GM12874 (cell line): ENCODE measurements at regions not wholly inside any gene's neighbourhood (a gene's known extent, or its start where the extent isn't known, plus 50 kb on each side); places are given as distances from the start of the nearest gene placed in this dataset.

ENCODE experiments used
- TF ChIP-seq, protein P1 (sequence below): IDR thresholded peaks from 2 replicates; pipeline ENCODE4 v1.5.1; 2011; ENCODE audit warnings: low read depth, mild to moderate bottlenecking, control low read depth, low read length, moderate library complexity; ENCODE audit not compliant: insufficient read depth

DNA sequence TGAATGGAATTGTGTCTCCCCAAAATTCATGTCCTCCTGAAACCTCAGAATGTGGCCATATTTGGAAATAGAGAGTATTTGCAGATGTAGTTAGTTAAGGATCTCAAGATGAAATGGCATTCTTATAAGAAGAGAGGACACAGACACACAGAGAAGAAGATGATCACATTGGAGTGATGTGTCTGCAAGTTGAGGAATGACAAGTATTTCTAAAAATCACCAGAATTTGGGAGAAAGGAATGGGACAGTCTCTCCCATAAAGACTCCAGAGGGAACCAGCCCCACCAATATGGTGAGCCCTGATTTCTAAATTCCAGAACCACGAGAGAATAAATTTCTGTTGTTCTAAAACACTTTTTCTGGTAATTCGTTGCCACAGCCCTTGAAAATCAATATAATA is 166.3 kb downstream of the C1D start:
- TF ChIP-seq, protein P1, sequence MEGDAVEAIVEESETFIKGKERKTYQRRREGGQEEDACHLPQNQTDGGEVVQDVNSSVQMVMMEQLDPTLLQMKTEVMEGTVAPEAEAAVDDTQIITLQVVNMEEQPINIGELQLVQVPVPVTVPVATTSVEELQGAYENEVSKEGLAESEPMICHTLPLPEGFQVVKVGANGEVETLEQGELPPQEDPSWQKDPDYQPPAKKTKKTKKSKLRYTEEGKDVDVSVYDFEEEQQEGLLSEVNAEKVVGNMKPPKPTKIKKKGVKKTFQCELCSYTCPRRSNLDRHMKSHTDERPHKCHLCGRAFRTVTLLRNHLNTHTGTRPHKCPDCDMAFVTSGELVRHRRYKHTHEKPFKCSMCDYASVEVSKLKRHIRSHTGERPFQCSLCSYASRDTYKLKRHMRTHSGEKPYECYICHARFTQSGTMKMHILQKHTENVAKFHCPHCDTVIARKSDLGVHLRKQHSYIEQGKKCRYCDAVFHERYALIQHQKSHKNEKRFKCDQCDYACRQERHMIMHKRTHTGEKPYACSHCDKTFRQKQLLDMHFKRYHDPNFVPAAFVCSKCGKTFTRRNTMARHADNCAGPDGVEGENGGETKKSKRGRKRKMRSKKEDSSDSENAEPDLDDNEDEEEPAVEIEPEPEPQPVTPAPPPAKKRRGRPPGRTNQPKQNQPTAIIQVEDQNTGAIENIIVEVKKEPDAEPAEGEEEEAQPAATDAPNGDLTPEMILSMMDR: no peak

DNA sequence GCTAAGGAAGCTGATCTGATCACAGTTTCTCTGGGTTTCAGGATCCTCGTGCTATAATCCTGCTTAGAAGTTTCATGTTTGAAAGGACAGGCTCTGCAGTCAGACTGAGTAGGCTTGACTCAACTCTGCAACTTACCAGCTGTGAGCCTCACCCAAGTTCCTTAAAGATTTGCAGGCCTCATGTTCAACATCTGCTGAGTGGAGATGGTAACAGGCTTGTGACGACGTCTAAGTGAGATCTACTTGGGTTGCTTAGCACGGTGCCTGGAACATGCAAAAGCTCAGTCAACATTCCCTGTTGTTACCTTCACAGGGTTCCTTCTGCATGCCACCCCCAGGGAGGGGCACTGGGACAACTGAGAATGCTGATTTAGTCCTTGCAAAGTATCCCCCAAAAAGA is 164.2 kb downstream of the C1D start:
- TF ChIP-seq, protein P1: no peak

DNA sequence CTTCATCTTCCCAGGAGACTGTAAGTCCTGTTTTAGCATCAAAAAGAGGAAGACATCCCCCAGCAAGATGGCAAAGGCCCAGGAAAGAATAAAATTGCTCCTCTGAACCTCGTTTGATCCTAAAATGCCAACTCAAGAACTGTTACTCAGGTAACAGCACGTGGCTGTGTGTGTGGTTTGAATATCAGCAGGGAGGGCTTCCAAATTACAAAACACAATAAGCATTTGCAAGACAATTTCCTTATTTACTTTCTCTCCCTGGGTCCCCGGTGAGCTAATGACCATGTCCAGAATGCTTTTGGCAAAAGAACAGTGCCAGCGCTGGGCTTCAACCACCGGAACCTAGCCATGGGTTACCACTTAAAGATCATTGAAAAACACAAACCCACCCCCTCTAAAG is 163.6 kb downstream of the C1D start:
- TF ChIP-seq, protein P1: no peak

DNA sequence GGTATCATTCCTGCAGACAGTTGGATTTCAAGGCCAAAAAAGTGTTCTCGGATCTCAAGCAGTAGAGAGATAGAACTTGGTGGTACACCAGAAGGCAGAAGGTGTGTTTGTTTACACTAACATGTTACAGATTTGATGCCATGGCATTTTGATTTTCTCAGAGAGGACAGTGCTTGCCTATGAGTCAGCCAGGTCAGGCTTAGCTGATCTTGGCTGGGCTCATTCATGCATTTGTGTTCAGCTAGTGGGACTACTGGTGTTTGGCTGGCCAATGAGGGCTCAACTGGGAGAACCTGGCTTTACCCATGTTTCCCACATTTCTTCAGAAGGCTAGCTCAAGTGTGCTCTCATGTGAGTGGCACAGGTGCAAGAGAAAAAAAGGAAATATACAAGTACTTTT is 162.0 kb downstream of the C1D start:
- TF ChIP-seq, protein P1: no peak

DNA sequence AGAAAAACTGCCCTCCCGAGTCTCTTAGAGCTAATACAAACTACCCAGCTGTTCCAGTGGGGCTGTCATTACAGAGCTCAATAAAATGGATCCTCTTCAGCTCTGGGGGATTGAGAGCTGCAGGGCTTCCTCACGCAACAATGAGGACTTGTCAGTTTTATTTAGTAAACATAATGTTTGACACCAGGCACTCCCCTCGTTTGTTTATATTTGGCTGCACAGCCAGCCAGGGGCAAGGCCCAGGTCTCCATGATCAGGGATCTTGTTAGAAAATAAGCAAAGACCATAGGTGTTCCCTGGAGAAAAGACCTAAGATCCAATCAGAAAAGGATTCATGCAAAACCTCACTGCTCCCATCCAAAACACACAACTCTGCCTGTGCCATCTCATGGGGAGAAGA is 158.2 kb downstream of the C1D start:
- TF ChIP-seq, protein P1: no peak

DNA sequence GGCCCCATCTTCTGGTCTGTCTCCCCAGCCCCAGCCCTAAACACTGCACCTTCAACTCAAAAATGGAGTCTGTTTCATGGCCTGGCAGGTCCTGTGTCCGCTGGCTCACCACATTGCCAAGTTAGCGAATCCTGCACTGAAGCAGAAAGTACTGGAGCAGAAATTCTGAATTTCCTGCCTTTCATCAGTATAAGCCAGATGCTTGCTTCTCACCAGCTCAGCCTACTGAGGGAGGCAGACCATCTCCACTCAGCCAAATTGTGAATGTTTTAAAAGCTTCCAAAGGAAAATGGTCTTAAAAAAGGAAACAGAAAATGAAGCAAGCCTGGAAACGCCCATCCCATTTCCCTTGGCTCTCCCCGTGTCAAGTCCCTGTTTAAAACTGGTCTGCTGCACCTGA is 157.8 kb downstream of the C1D start:
- TF ChIP-seq, protein P1: no peak

DNA sequence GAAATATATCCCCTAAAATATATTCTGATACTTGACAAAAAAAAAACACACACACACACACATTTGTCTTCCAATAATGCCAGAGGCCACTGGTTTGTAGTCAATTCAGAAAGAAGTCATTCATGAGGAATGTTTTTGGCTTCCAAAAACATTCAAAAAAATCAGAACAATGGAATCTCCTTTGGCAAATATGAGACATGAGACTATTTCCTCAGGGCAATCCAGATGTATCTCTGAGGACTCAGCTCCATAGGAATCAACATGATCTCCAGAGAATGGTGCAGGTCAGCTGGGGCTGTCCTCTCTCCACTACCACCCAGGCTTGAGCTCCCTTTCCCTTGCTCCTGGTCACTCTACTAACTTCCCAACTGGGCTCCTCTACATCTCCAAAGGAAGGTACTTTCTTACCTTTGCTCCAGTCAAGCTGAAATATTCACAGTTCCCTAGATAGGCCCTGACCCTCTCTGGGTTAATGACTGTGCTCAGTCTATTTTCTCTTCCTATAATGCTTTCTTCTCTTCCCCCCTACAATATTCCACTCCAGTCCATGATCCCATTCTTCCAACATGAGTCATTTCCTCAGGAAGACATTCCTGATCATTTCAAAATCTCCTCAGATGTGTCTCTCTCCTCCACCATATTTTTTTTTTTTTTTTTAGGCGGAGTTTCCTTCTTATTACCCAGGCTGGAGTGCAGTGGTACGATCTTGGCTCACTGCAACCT is 145.3 kb downstream of the C1D start:
- TF ChIP-seq, protein P1: no peak
